ENCODE measurements at regions not wholly inside any gene's neighbourhood (a gene's known extent, or its start where the extent isn't known, plus 50 kb on each side); places are given as distances from the start of the nearest gene placed in this dataset.

DNA sequence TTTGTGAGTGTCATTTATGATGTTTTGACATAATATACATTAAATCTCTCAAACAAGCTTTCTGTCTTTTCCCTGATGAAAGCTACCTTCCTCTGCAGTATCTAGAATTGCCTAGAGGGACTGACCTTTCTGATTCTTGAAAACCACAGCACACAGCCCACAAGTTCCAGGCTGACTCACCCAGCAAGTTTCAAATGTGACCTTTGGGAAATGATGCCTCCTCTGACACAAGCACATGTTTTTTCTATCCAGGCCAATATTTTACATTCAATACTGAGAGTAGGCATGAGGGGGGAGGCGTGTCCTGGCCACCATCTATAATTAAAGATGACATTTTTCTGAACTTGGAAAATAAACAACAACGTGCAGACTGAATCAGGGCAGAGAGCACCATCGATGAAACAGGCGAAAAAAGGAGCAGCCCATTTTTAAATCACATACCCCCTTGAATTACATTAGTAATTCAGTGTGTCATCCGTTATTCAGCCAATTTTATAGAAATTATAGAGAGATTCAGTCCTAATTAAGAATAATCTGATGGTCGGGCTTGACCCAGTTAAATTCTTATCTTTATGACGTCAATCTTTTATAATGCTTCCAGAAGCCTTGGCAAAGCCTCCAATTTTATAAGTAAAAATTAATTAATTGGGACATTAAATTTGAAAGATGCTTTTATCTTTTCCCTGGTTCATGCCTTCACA is 292.6 kb upstream of the CDH11 start:
- no peak for TF ChIP-seq POLR2A (IDR thresholded peaks at IDR 0.05)
- TF ChIP-seq, protein P1, sequence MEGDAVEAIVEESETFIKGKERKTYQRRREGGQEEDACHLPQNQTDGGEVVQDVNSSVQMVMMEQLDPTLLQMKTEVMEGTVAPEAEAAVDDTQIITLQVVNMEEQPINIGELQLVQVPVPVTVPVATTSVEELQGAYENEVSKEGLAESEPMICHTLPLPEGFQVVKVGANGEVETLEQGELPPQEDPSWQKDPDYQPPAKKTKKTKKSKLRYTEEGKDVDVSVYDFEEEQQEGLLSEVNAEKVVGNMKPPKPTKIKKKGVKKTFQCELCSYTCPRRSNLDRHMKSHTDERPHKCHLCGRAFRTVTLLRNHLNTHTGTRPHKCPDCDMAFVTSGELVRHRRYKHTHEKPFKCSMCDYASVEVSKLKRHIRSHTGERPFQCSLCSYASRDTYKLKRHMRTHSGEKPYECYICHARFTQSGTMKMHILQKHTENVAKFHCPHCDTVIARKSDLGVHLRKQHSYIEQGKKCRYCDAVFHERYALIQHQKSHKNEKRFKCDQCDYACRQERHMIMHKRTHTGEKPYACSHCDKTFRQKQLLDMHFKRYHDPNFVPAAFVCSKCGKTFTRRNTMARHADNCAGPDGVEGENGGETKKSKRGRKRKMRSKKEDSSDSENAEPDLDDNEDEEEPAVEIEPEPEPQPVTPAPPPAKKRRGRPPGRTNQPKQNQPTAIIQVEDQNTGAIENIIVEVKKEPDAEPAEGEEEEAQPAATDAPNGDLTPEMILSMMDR (IDR thresholded peaks at IDR 0.05), result no peak

Measured in uterus (tissue), 2 donors.